ENCODE measurements at regions not wholly inside any gene's neighbourhood (a gene's known extent, or its start where the extent isn't known, plus 50 kb on each side); places are given as distances from the start of the nearest gene placed in this dataset.

DNA sequence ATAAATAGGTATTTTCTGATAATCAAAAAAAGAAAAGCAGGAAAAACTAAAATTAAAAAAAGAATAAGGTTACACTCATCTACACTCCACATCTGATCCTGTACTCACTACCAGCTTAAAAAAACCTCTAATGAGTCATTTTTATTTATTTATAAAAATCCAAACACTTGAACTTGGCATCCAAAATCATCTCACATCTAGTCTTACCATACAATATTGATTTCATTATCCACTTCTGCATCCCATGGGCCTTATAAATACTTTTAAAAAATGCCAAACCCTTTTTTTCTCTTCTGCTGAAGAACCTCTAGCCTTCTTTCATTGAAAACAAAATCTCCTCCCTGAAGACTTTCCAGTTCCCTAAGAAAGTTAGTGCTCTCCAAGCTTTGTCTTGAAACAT lies 109.7 kb downstream of the TMTC3 start:
- Mint-ChIP-seq H3K4me1 (no peaks in the 10 kb centered on the region), H3K27ac (no peak overlapping the region), H3K9me3 (peaks cover 0 to 4% (median 0%) of the 10 kb centered on the region in 8 donors), H3K27me3 (peaks cover 0 to 1% of the 10 kb centered on the region in 2 donors), H3K4me3 (no peak overlapping the region), H3K36me3 (no peaks in the 10 kb centered on the region)
- no peaks in the 10 kb centered on the region for H3K36me3 ChIP-seq (ENCODE audit: insufficient read depth, low read length)
- H3K4me1 ChIP-seq (ENCODE audit: insufficient read depth, low read length) = no peaks in the 10 kb centered on the region
- no peak overlapping the region for H3K4me3 ChIP-seq (ENCODE audit: low read length in 2 of 2)
- no peaks in the 10 kb centered on the region for H3K9me3 ChIP-seq (ENCODE audit: control insufficient read depth in 1 of 2, low read length in 2 of 2)
- H3K27me3 ChIP-seq (ENCODE audit: insufficient read depth, low read length) = no peaks in the 10 kb centered on the region
- intact Hi-C loops (cut with micrococcal nuclease) = no loop called here
- ChIA-PET POLR2A (ENCODE audit: partially characterized antibody) (no interaction called here), CTCF (ENCODE audit: partially characterized antibody) (no interaction called here)
- DNase-seq = no peak
- no peak overlapping the region for H3K27ac ChIP-seq (ENCODE audit: low read depth, low read length)

DNA sequence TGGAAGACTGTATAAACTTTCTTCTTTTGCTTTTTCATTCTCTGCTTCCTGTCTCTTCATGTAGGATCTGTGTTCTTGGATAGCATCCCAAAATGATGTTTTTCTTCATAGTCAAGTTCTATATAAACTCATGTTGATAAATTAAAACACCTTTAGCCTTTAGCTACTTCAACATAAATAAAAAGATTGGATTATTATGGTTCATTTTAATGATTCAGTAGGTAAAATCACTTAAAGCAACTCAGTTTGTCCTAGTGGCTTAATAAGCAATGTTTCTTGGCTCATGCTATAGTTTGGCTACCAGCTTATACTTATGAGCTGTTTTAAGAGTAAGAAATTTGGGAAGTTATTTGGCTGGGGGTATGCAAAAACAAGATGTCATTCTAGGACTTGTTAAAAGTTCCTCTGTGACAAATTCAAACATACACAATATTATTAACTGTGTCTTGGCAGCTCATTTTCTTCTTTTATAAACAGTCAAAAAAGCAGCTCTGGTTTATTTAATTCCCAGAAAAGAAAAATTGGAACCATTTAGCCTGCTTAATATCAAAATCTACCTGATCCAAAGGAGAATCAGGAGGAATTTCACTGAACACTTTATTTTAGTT lies 111.4 kb downstream of the TMTC3 start:
- H3K36me3 Mint-ChIP-seq = no peaks in the 10 kb centered on the region
- no peak overlapping the region for H3K27ac Mint-ChIP-seq
- Histone ChIP-seq H3K4me3 (ENCODE audit: low read length in 2 of 2) (no peak overlapping the region), H3K36me3 (ENCODE audit: insufficient read depth, low read length) (no peaks in the 10 kb centered on the region), H3K9me3 (ENCODE audit: control insufficient read depth in 1 of 2, low read length in 2 of 2) (no peaks in the 10 kb centered on the region), H3K4me1 (ENCODE audit: insufficient read depth, low read length) (no peaks in the 10 kb centered on the region), H3K27me3 (ENCODE audit: insufficient read depth, low read length) (no peaks in the 10 kb centered on the region), H3K27ac (ENCODE audit: low read depth, low read length) (no peak overlapping the region)
- CTCF ChIA-PET (ENCODE audit: partially characterized antibody) = no interaction called here
- H3K4me1 Mint-ChIP-seq = no peaks in the 10 kb centered on the region
- intact Hi-C loops (cut with micrococcal nuclease) = no loop called here
- H3K27me3 Mint-ChIP-seq = peaks cover 0 to 1% of the 10 kb centered on the region in 2 donors
- POLR2A ChIA-PET (ENCODE audit: partially characterized antibody) = no interaction called here
- H3K9me3 Mint-ChIP-seq = peaks cover 0 to 4% (median 0%) of the 10 kb centered on the region in 8 donors
- DNase-seq = no peak
- no peak overlapping the region for H3K4me3 Mint-ChIP-seq

DNA sequence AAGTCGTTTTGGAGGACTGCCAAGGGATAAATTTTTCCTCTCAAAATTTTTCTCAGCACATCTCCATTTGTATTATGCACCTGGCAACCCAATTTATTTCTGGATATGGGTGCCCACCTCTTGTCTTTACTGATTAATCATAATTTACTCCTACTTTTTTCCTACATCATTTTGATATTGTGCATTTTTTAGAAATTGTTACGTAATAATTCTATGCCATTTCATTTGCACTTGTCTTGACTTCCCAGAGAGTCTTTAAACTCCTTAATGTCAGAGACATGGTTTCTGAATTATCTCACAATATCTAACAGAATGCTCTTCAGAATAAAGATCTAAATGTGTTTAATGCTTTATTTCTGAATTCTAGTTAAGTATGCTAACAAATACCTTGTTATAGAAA lies 113.1 kb downstream of the TMTC3 start:
- no peak for DNase-seq
- H3K27me3 ChIP-seq (ENCODE audit: insufficient read depth, low read length) = no peaks in the 10 kb centered on the region
- no peak overlapping the region for H3K4me3 ChIP-seq (ENCODE audit: low read length in 2 of 2)
- H3K9me3 ChIP-seq (ENCODE audit: control insufficient read depth in 1 of 2, low read length in 2 of 2) = no peaks in the 10 kb centered on the region
- H3K27me3 Mint-ChIP-seq = peaks cover 0 to 1% of the 10 kb centered on the region in 2 donors
- no peak overlapping the region for H3K27ac Mint-ChIP-seq
- POLR2A ChIA-PET (ENCODE audit: partially characterized antibody) = no interaction called here
- no peak overlapping the region for H3K4me3 Mint-ChIP-seq
- H3K27ac ChIP-seq (ENCODE audit: low read depth, low read length) = no peak overlapping the region
- no peaks in the 10 kb centered on the region for H3K4me1 Mint-ChIP-seq
- no peaks in the 10 kb centered on the region for H3K4me1 ChIP-seq (ENCODE audit: insufficient read depth, low read length)
- H3K9me3 Mint-ChIP-seq = peaks cover 0 to 4% (median 0%) of the 10 kb centered on the region in 8 donors
- CTCF ChIA-PET (ENCODE audit: partially characterized antibody) = no interaction called here
- intact Hi-C loops (cut with micrococcal nuclease) = no loop called here
- H3K36me3 Mint-ChIP-seq = no peaks in the 10 kb centered on the region
- H3K36me3 ChIP-seq (ENCODE audit: insufficient read depth, low read length) = no peaks in the 10 kb centered on the region

DNA sequence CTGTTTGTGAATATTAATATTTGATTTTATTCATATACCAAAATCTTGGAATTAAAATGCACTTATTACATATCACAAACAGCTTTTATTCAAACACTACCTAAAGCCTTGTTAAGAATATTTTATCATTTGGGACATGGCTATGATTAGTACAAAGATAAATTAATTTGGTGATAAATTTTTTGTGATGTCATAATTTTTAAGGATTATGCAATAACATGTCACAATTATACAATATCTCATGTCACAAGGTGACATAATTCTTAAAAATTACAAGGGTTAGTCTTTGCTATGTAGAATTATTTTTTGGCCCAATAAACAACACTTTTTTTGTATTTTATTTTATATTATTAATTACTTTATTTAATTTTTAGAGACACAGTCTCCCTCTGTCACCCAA lies 113.7 kb downstream of the TMTC3 start:
- Mint-ChIP-seq H3K9me3 (peaks cover 0 to 4% (median 0%) of the 10 kb centered on the region in 8 donors), H3K27ac (no peak overlapping the region), H3K4me3 (no peak overlapping the region), H3K4me1 (no peaks in the 10 kb centered on the region), H3K27me3 (peaks cover 0 to 1% of the 10 kb centered on the region in 2 donors), H3K36me3 (no peaks in the 10 kb centered on the region)
- CTCF ChIA-PET (ENCODE audit: partially characterized antibody) = no interaction called here
- H3K4me3 ChIP-seq (ENCODE audit: low read length in 2 of 2) = no peak overlapping the region
- no peak for DNase-seq
- H3K27me3 ChIP-seq (ENCODE audit: insufficient read depth, low read length) = no peaks in the 10 kb centered on the region
- no peaks in the 10 kb centered on the region for H3K9me3 ChIP-seq (ENCODE audit: control insufficient read depth in 1 of 2, low read length in 2 of 2)
- no peaks in the 10 kb centered on the region for H3K4me1 ChIP-seq (ENCODE audit: insufficient read depth, low read length)
- no peak overlapping the region for H3K27ac ChIP-seq (ENCODE audit: low read depth, low read length)
- intact Hi-C loops (cut with micrococcal nuclease) = no loop called here
- POLR2A ChIA-PET (ENCODE audit: partially characterized antibody) = no interaction called here
- no peaks in the 10 kb centered on the region for H3K36me3 ChIP-seq (ENCODE audit: insufficient read depth, low read length)

DNA sequence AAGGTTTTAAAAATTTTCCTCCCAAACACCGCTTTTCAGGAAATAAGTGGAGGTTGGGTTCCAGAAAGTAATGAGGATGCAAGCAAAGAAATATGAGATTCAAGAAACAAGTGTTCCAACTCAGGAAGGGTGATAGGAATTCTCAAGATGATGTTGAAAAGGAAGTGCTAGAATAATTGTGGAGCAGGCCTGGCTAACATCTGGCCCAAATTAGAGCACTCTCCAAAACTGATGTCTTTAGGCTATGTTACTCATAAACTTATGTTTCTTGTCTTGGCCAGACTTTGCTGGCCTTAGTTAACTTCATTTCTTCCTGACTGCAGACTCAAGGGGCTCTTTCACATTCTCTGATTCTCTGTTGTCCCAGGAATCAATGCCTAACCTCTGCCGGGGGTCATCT lies 116.3 kb downstream of the TMTC3 start:
- H3K4me3 ChIP-seq (ENCODE audit: low read length in 2 of 2) = no peak overlapping the region
- Mint-ChIP-seq H3K36me3 (no peaks in the 10 kb centered on the region), H3K4me1 (no peaks in the 10 kb centered on the region), H3K27me3 (peaks cover 0 to 2% of the 10 kb centered on the region in 2 donors), H3K9me3 (peaks cover 0 to 4% (median 0%) of the 10 kb centered on the region in 8 donors), H3K27ac (no peak overlapping the region), H3K4me3 (no peak overlapping the region)
- no peaks in the 10 kb centered on the region for H3K36me3 ChIP-seq (ENCODE audit: insufficient read depth, low read length)
- POLR2A ChIA-PET (ENCODE audit: partially characterized antibody) = no interaction called here
- H3K4me1 ChIP-seq (ENCODE audit: insufficient read depth, low read length) = no peaks in the 10 kb centered on the region
- H3K27me3 ChIP-seq (ENCODE audit: insufficient read depth, low read length) = no peaks in the 10 kb centered on the region
- CTCF ChIA-PET (ENCODE audit: partially characterized antibody) = no interaction called here
- intact Hi-C loops (cut with micrococcal nuclease) = no loop called here
- no peaks in the 10 kb centered on the region for H3K9me3 ChIP-seq (ENCODE audit: control insufficient read depth in 1 of 2, low read length in 2 of 2)
- H3K27ac ChIP-seq (ENCODE audit: low read depth, low read length) = no peak overlapping the region
- no peak for DNase-seq

DNA sequence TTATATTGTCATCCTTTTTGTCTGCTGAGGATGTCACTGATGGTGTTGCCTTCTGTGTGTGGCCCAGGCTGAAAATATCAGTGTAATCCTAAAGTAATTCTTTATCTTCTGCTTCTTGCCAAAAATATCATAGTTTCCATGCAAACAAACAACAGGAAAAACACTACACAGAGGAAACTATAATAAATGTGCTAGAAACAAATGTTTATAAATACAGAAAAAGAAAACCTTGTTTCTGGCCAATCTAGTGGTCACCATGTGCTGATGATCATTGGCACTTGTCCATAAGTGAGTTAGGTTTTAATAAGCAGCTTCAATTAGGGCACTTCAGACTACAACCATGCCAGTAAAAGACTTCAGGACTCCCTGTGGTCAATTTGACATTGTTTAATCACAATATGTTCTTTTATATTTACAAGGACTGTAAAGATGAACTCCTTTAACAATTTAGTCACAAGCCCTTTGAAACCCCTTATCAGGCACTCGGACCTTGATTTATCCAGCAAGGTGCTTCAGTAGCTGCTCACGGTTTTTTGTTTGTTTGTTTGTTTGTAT lies 124.8 kb downstream of the TMTC3 start:
- Mint-ChIP-seq H3K9me3 (no peaks in the 10 kb centered on the region), H3K27ac (no peak overlapping the region), H3K36me3 (no peaks in the 10 kb centered on the region), H3K4me3 (no peak overlapping the region), H3K27me3 (no peaks in the 10 kb centered on the region), H3K4me1 (no peaks in the 10 kb centered on the region)
- CTCF ChIA-PET (ENCODE audit: partially characterized antibody) = no interaction called here
- Histone ChIP-seq H3K36me3 (ENCODE audit: insufficient read depth, low read length) (no peaks in the 10 kb centered on the region), H3K27me3 (ENCODE audit: insufficient read depth, low read length) (no peaks in the 10 kb centered on the region), H3K27ac (ENCODE audit: low read depth, low read length) (no peak overlapping the region), H3K4me1 (ENCODE audit: insufficient read depth, low read length) (no peaks in the 10 kb centered on the region), H3K4me3 (ENCODE audit: low read length in 2 of 2) (no peak overlapping the region), H3K9me3 (ENCODE audit: control insufficient read depth in 1 of 2, low read length in 2 of 2) (no peaks in the 10 kb centered on the region)
- no peak for DNase-seq
- POLR2A ChIA-PET (ENCODE audit: partially characterized antibody) = no interaction called here
- intact Hi-C loops (cut with micrococcal nuclease) = no loop called here

DNA sequence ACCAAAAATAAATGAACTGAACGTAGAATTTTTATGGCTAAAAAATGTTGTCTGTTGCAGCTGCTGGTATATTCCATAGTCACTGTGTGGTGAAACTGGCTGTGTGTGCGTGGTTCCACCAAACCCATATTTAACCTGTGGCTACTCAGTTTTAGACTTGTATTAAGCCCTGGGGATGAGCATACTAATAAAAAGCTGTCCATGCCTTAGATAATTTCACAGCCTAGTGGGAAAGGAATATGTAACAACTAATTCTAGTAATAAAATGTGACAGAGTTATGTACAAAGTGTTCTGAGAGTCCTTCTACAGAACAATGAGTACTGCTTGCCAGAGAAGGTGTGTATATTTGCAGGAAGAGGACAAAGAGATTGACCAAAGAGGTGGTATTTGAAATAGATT lies 125.5 kb downstream of the TMTC3 start:
- H3K4me1 ChIP-seq (ENCODE audit: insufficient read depth, low read length) = no peaks in the 10 kb centered on the region
- Mint-ChIP-seq H3K4me3 (no peak overlapping the region), H3K36me3 (no peaks in the 10 kb centered on the region), H3K4me1 (no peaks in the 10 kb centered on the region), H3K9me3 (no peaks in the 10 kb centered on the region), H3K27me3 (no peaks in the 10 kb centered on the region), H3K27ac (no peak overlapping the region)
- H3K4me3 ChIP-seq (ENCODE audit: low read length in 2 of 2) = no peak overlapping the region
- intact Hi-C loops (cut with micrococcal nuclease) = no loop called here
- no peaks in the 10 kb centered on the region for H3K36me3 ChIP-seq (ENCODE audit: insufficient read depth, low read length)
- no peak for DNase-seq
- ChIA-PET POLR2A (ENCODE audit: partially characterized antibody) (no interaction called here), CTCF (ENCODE audit: partially characterized antibody) (no interaction called here)
- H3K27ac ChIP-seq (ENCODE audit: low read depth, low read length) = no peak overlapping the region
- H3K9me3 ChIP-seq (ENCODE audit: control insufficient read depth in 1 of 2, low read length in 2 of 2) = no peaks in the 10 kb centered on the region
- H3K27me3 ChIP-seq (ENCODE audit: insufficient read depth, low read length) = no peaks in the 10 kb centered on the region

DNA sequence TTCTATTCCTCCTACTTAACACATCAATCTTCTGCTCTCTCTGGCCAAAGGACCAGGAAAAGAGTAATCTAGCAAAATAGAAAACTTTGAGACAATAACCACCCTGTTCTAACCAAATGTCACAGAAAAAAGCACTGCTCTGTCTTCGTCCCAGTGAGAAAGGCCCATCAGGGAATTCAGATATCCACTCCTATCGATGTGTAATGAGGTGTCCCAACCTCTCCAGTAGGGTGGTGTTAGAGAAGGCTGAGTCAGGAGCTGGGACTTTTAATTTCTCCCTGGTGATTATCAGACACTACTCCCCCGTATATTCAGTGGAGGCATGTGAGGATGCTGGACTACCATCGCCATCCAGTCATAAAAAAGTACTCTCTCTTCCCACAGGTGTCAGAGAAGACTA lies 130.3 kb downstream of the TMTC3 start:
- H3K27me3 Mint-ChIP-seq = no peaks in the 10 kb centered on the region
- POLR2A ChIA-PET (ENCODE audit: partially characterized antibody) = no interaction called here
- Histone ChIP-seq H3K4me3 (ENCODE audit: low read length in 2 of 2) (no peak overlapping the region), H3K36me3 (ENCODE audit: insufficient read depth, low read length) (no peaks in the 10 kb centered on the region), H3K27me3 (ENCODE audit: insufficient read depth, low read length) (no peaks in the 10 kb centered on the region), H3K27ac (ENCODE audit: low read depth, low read length) (no peak overlapping the region), H3K9me3 (ENCODE audit: control insufficient read depth in 1 of 2, low read length in 2 of 2) (no peaks in the 10 kb centered on the region), H3K4me1 (ENCODE audit: insufficient read depth, low read length) (no peaks in the 10 kb centered on the region)
- no peak overlapping the region for H3K27ac Mint-ChIP-seq
- H3K4me3 Mint-ChIP-seq = no peak overlapping the region
- H3K36me3 Mint-ChIP-seq = no peaks in the 10 kb centered on the region
- DNase-seq = no peak
- intact Hi-C loops (cut with micrococcal nuclease) = no loop called here
- H3K4me1 Mint-ChIP-seq = no peaks in the 10 kb centered on the region
- no peaks in the 10 kb centered on the region for H3K9me3 Mint-ChIP-seq
- CTCF ChIA-PET (ENCODE audit: partially characterized antibody) = no interaction called here
